Stimulated activated CD8-positive, alpha-beta memory T cell treated with anti-CD3 and anti-CD28 coated beads, Interleukin-4, amount 100 ng/mL, for 4 hours (primary cell): ENCODE measurements at regions not wholly inside any gene's neighbourhood (a gene's known extent, or its start where the extent isn't known, plus 50 kb on each side); places are given as distances from the start of the nearest gene placed in this dataset.

Experiments
- DNase-seq, 2 donors: peaks; one replicate each; pipeline ENCODE4 v3.0.0-alpha.2; 2020; ENCODE audit warnings: low read depth in 2 of 2, low spot score in 1 of 2

DNA sequence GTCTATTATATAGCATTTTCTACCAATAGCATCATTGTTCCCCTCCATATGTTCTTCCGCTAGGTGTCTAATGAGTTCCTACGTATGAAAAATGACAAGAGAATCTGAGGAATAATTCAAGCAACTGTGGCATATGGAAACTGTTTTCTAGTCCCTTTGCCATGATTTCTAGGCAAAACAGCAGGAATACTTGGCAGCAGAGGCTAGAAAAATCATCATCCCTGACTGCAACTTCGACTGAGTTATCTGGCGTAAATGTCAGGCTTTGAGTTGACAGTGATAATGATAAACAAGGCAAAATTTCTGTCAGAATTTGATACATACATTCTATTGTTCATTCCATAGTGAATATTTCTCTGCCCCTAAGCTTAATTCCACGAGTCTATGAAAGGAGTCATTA is 572.8 kb upstream of the USP15 start:
- no peak for DNase-seq

- no peak for DNase-seq
These were observed 566.0 kb upstream of the USP15 start for GRCh38 chr12:61694214-61694613.

DNA sequence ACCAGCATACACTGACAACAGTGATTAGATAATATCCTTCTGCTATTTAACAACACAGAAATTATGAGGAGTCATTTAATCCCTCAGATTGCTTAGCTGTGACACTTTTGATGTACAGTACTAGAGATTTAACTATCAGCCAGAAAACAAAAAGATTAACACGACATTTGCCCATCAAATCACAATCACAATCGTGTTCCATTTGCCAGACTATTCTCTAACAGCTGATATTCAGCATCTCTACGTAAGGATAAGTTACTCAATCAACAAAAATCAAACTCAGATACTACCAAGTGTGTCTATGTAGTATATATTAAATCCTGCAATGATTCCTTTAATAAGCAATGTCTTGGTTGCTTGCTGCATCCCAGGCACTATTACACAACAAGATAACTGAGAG is 558.7 kb upstream of the USP15 start:
- no peak for DNase-seq

DNA sequence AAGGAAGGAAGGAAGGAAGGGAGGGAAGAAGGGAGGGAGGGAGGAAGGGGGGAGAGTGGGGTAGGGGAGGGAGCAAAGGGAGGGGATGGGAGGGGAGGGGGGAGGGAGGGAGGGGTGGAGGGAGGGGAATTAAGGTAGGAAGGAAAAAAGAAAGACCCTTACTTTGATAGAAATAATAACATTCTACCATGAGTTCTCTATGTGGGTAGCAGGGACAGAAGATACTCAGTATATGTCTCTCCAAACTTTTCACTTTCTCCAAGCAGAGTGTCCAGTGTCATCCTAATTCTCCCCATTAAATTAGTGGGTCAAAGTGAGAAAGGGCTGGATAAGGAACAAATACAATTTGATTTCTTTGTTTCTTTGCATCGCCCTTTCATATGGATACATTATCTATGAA is 553.4 kb upstream of the USP15 start:
- DNase-seq = no peak

- DNase-seq = no peak
These were observed 547.1 kb upstream of the USP15 start for GRCh38 chr12:61713121-61713520.

DNA sequence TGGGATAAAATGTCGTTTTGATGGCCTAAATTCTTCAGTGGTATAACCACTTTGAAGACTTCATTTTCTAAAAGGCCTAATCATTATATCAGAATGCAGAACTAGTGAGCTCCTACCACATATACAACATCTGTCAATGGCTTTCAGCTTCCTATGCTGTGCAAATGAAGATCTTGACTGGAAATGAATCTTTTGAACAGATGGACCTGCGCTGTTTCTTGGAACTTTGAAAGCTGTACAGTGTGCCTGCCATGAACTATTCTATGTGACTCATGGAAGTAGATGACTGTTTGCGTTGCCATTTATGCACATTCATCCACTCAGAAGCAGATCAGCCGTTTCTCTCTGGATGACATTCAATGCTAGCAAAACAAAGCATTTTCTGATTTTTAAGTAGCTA is 542.2 kb upstream of the USP15 start:
- DNase-seq = no peak

- DNase-seq = no peak
These were observed 520.3 kb upstream of the USP15 start for GRCh38 chr12:61739925-61740324.

DNA sequence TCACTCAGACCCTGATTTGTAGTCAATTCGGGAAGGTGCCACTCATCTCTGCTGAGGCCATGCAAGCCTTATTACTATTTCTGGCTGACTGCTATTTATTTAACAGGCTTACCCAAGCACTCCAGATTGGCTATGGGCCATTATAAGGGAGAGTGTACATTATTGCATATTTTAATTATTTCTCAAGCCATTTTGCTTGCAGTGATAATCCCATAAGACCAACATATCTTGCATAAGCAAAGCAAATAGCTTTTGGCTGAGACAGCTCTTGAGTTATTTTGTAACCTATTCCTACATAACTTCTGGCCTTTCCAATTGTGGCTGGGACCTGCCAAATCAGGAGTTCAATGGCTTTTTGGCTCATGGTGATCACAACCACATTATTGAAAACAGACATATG is 509.6 kb upstream of the USP15 start:
- no peak for DNase-seq

DNA sequence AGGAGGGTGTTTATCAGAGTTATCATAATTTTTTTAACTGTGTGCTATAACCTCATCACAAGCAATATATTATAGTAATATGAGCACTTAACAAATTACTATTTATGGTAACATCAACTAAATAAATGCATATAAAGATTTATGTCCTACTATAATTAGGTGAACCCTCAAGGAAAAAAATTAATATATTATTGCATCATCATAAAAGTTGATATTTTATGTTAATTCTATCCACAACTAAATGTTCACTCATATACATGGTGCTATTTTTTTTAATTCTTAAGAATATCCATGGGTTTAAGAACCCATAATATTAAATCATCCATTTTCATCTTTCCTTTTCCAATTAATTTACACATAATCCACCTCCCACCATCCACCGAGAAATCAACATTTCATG is 506.0 kb upstream of the USP15 start:
- DNase-seq = no peak

- DNase-seq = no peak
These were observed 502.2 kb upstream of the USP15 start for GRCh38 chr12:61757831-61758505.

DNA sequence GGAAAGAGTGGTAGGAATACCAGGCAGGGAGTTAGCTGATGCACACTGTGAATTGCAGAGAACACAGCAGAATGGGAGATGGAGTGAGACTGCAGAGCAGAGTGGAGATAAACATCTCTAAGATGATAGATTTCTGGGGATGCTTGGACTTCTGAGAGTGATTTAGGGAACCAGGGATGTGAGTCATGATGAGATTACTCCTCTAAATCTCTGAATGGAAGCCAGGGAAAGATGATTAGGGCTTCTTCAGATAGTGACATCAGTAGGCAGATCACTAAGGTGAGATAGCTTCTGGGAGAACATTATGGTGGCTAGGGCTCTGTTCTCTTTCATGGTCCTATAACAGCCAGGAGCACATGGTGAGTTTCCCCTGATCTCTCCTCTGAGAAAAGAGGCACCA is 501.5 kb upstream of the USP15 start:
- no peak for DNase-seq

GRCh38 chr12:61765926-61766325 is 494.3 kb upstream of the USP15 start:
- no peak for DNase-seq

GRCh38 chr12:61780435-61780834 is 479.8 kb upstream of the USP15 start:
- no peak for DNase-seq

- no peak for DNase-seq
These were observed 479.1 kb upstream of the USP15 start for GRCh38 chr12:61781021-61781581.

GRCh38 chr12:61796846-61797245 is 463.4 kb upstream of the USP15 start:
- no peak for DNase-seq

DNA sequence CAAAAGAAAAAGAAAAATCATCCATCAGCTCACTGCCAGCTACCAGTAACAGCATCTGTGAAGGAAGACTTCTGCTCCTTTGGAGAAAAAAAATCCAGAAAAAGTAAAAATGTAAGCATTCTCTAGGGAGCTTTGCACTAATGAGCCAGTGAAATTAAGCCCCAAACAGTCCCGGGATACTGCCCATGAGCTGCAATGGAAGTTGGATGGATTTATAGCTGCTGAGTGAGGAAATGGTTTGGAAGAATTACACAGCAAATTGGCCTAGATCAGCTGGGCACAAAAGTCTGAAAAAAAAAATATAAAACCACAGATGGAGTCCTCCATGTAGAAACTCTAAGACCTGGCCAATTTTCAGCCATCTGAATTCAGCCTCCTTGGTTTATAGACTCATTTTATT is 462.9 kb upstream of the USP15 start:
- no peak for DNase-seq

- no peak for DNase-seq
These were observed 461.4 kb upstream of the USP15 start for GRCh38 chr12:61798778-61799177.

DNA sequence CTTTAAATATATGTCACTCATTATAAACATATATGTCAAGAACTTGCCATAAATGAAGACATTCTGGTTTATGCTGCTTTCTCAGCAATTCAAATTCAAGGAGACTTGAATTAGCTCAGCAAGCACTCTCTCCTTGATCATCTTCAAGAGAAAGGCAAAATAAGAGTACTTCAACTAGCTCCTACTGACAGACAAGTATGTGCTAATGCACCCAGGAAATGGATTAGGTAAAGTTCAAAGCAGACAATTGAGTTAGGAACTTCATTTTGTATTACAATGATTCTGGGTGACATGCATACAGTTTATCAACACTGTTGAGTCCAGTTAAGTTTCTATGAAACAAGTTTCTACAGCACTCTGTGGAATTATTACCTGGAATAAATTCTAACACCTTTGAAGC is 455.9 kb upstream of the USP15 start:
- no peak for DNase-seq

GRCh38 chr12:61808856-61809255 is 451.3 kb upstream of the USP15 start:
- DNase-seq = no peak

DNA sequence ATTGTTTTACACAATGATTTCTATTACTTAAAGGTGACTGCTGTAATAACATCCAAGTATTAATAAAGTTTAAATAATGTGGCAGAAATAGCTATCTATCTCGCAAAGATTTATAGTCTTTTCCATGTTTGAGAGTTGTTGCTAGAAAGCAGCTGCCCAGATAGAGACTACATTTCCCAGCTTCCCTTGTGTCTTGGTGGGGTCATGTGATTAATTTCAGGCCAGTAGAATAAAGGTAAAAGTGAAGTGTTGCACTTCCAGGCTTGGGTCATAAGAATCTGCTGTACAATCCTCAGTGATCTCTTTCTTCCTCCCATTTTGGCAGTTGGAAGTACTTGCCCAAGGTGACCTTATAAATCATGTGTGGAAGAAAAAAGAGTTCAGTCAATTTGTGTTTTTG is 449.7 kb upstream of the USP15 start:
- DNase-seq = no peak

DNA sequence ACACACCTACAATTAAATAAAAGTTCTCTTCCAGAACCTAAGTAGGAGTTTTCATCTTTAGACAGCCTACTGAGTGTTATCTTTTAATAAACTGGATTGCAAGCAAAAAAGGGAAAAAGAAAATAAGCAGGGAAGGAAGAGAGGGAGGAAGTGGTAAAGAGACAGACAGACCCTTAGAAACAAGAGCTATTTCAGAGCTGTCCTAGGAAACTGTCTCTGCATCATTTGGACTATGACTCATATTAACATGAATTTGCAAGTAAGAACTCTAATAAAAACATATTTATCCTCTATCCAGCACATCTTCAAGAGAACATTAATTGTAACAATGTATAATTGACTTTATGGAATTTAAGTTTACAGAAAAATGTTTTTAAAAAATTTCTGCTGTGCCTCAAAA is 438.8 kb upstream of the USP15 start:
- DNase-seq = no peak

- no peak for DNase-seq
These were observed 437.1 kb upstream of the USP15 start for GRCh38 chr12:61823102-61823501.

DNA sequence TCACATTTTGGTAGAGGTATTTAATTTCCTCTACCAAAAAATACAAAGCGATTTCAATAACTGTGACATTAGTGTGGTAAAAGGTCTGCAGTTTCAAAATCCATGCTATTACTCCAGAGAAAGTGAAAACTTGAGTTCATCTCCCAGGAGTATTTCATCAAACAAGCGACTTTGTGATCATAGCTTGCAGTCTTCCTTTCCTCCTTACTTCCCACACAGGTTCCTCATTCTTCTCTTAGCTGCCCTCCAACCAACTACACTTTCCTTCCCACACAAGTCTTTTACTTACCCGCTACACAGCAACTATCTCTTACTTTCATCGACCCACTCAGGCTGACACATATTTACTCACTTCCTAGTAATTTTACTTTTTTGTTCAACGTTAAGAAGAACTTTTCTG is 413.4 kb upstream of the USP15 start:
- DNase-seq = no peak
